ENCODE measurements at regions not wholly inside any gene's neighbourhood (a gene's known extent, or its start where the extent isn't known, plus 50 kb on each side); places are given as distances from the start of the nearest gene placed in this dataset.

DNA sequence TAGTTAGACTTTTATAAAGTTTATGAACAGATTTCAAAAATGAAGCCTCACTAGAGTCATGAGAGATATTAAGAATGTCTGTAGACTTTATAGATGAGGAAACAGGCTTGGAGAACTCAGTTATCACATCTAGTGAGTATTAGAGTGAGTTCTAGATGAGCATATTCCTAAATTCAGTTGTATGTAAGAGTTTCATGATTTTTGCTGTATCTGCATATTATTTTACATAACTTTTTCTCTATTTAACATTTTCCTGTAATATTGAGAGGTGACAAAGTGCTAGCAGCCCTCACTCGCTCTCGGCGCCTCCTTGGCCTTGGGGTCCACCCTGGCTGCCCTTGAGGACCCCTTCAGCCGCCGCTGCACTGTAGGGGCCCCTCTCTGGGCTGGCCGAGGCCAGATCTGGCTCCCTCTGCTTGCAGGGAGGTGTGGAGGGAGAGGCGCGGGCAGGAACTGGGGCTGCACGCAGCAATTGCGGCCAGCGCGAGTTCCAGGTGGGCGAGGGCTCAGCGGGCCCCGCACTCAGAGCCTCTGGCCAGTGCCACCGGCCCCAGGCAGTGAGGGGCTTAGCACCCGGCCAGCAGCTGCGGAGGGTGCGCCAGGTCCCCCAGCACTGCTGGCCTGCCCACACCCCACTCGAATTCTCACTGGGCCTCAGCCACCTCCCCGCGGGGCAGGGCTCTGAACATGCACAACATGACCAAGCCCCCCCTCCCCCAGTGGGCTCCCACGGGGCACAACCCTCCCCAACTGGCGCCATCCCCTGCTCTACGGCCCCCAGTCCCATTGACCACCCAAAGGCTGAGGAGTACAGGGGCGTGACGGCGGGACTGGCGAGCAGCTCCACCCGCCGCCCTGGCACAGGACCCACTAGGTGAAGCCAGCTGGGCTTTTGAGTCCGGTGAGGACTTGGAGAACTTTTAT is 182.1 kb downstream of the TLE1 start:
- TF ChIP-seq, protein P1, sequence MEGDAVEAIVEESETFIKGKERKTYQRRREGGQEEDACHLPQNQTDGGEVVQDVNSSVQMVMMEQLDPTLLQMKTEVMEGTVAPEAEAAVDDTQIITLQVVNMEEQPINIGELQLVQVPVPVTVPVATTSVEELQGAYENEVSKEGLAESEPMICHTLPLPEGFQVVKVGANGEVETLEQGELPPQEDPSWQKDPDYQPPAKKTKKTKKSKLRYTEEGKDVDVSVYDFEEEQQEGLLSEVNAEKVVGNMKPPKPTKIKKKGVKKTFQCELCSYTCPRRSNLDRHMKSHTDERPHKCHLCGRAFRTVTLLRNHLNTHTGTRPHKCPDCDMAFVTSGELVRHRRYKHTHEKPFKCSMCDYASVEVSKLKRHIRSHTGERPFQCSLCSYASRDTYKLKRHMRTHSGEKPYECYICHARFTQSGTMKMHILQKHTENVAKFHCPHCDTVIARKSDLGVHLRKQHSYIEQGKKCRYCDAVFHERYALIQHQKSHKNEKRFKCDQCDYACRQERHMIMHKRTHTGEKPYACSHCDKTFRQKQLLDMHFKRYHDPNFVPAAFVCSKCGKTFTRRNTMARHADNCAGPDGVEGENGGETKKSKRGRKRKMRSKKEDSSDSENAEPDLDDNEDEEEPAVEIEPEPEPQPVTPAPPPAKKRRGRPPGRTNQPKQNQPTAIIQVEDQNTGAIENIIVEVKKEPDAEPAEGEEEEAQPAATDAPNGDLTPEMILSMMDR (IDR thresholded peaks at IDR 0.05), result no peak
- TF ChIP-seq POLR2A (IDR thresholded peaks at IDR 0.05) (no peak), EP300 (IDR thresholded peaks at IDR 0.05) (no peak), POLR2AphosphoS5 (IDR thresholded peaks at IDR 0.05) (no peak)

Data from sigmoid colon (tissue), 4 donors.